H9 (cell line): ENCODE measurements at regions not wholly inside any gene's neighbourhood (a gene's known extent, or its start where the extent isn't known, plus 50 kb on each side); places are given as distances from the start of the nearest gene placed in this dataset.

ENCODE experiments used
- DNase-seq: peaks from one replicate; pipeline ENCODE4 v3.0.0-alpha.2; 2017
- H2AFZ ChIP-seq: one replicate; pipeline ENCODE4 v1.6.1; 2013; ENCODE audit warnings: mild to moderate bottlenecking, low read length, control low read depth, moderate library complexity
- H2AK5ac ChIP-seq: 2 replicates; pipeline ENCODE4 v1.6.1; 2013; ENCODE audit warnings: low read length, control low read depth, mixed read lengths; ENCODE audit not compliant: insufficient read length
- H2BK120ac ChIP-seq: one replicate; pipeline ENCODE4 v1.6.1; 2013; ENCODE audit warnings: low read depth, mild to moderate bottlenecking, low read length, control low read depth, inconsistent platforms; ENCODE audit not compliant: poor library complexity, severe bottlenecking
- H2BK12ac ChIP-seq: 2 replicates; pipeline ENCODE4 v1.6.1; 2013; ENCODE audit warnings: low read length, control low read depth, mixed read lengths, low read depth; ENCODE audit not compliant: insufficient read length
- H2BK15ac ChIP-seq: 2 replicates; pipeline ENCODE4 v1.6.1; 2013; ENCODE audit warnings: low read depth, low read length, control low read depth
- H2BK20ac ChIP-seq: one replicate; pipeline ENCODE4 v1.6.1; 2013; ENCODE audit warnings: low read depth, mild to moderate bottlenecking, low read length, control low read depth, inconsistent platforms; ENCODE audit not compliant: poor library complexity, severe bottlenecking
- H2BK5ac ChIP-seq: 2 replicates; pipeline ENCODE4 v1.6.1; 2013; ENCODE audit warnings: low read length, control low read depth, mixed read lengths; ENCODE audit not compliant: insufficient read length
- H3K14ac ChIP-seq: 2 replicates; pipeline ENCODE4 v1.6.1; 2013; ENCODE audit warnings: low read length, control low read depth; ENCODE audit not compliant: insufficient read depth
- H3K18ac ChIP-seq: 2 replicates; pipeline ENCODE4 v1.6.1; 2013; ENCODE audit warnings: low read depth, mild to moderate bottlenecking, mixed read lengths, low read length, control low read depth; ENCODE audit not compliant: insufficient read length
- H3K23ac ChIP-seq: 2 replicates; pipeline ENCODE4 v1.6.1; 2013; ENCODE audit warnings: low read length, control low read depth, mixed read lengths, low read depth; ENCODE audit not compliant: insufficient read length
- H3K23me2 ChIP-seq: 2 replicates; pipeline ENCODE4 v1.6.1; 2013; ENCODE audit warnings: low read depth, mild to moderate bottlenecking, mixed read lengths, low read length, control low read depth; ENCODE audit not compliant: insufficient read length, poor library complexity, severe bottlenecking
- H3K27ac ChIP-seq: 2 replicates; pipeline ENCODE4 v1.5.1; 2013; ENCODE audit warnings: low read length, control low read depth, mixed read lengths, low read depth; ENCODE audit not compliant: insufficient read length
- H3K27me3 ChIP-seq: 2 replicates; pipeline ENCODE4 v1.6.1; 2013; ENCODE audit warnings: low read length, control low read depth, inconsistent platforms; ENCODE audit not compliant: insufficient read depth
- H3K4ac ChIP-seq: 2 replicates; pipeline ENCODE4 v1.6.1; 2013; ENCODE audit warnings: low read depth, mild to moderate bottlenecking, control low read depth, inconsistent platforms, low read length, moderate library complexity
- H3K4me1 ChIP-seq: 2 replicates; pipeline ENCODE4 v1.6.1; 2013; ENCODE audit warnings: low read length, control low read depth, inconsistent platforms; ENCODE audit not compliant: insufficient read depth
- H3K4me2 ChIP-seq: 2 replicates; pipeline ENCODE4 v1.6.1; 2013; ENCODE audit warnings: low read length, control low read depth, mixed read lengths; ENCODE audit not compliant: insufficient read length, insufficient read depth
- H3K56ac ChIP-seq: 2 replicates; pipeline ENCODE4 v1.6.1; 2013; ENCODE audit warnings: low read depth, mild to moderate bottlenecking, mixed read lengths, low read length, control low read depth; ENCODE audit not compliant: insufficient read length
- H3K79me1 ChIP-seq: 2 replicates; pipeline ENCODE4 v1.6.1; 2013; ENCODE audit warnings: low read depth, mild to moderate bottlenecking, moderate library complexity, low read length, control low read depth, inconsistent platforms; ENCODE audit not compliant: insufficient read depth, poor library complexity, severe bottlenecking
- H3K79me2 ChIP-seq: 2 replicates; pipeline ENCODE4 v1.6.1; 2013; ENCODE audit warnings: low read length, control low read depth, inconsistent platforms; ENCODE audit not compliant: insufficient read depth
- H3K9ac ChIP-seq: 2 replicates; pipeline ENCODE4 v1.6.1; 2013; ENCODE audit warnings: low read length, control low read depth, mixed read lengths; ENCODE audit not compliant: insufficient read length; ENCODE audit errors: extremely low read depth
- H3K9me3 ChIP-seq: one replicate; pipeline ENCODE4 v1.6.1; 2013; ENCODE audit warnings: low read depth, low read length, inconsistent platforms; ENCODE audit not compliant: control insufficient read depth
- H3T11ph ChIP-seq: one replicate; pipeline ENCODE4 v1.6.1; 2013; ENCODE audit warnings: mild to moderate bottlenecking, low read length, control low read depth, inconsistent platforms
- H4K20me1 ChIP-seq: one replicate; pipeline ENCODE4 v1.6.1; 2013; ENCODE audit not compliant: control insufficient read depth, insufficient read length, insufficient read depth
- H4K5ac ChIP-seq: 2 replicates; pipeline ENCODE4 v1.6.1; 2013; ENCODE audit warnings: low read depth, mild to moderate bottlenecking, mixed read lengths, low read length, control low read depth; ENCODE audit not compliant: insufficient read length
- H4K8ac ChIP-seq: replicated peaks from 2 replicates; pipeline ENCODE4 v1.6.1; 2013; ENCODE audit warnings: low read length, control low read depth, mixed read lengths, low read depth; ENCODE audit not compliant: insufficient read length
- H4K91ac ChIP-seq: 2 replicates; pipeline ENCODE4 v1.6.1; 2013; ENCODE audit warnings: low read depth, mild to moderate bottlenecking, moderate library complexity, mixed read lengths, low read length, control low read depth; ENCODE audit not compliant: insufficient read length
- H3K27ac Mint-ChIP-seq, 3 experiments: 2 replicates in 2 of 3; 3 replicates in 1 of 3; pipeline ENCODE4 v1.8.0; 2020 to 2021; ENCODE audit warnings: mixed read lengths in 3 of 3, mild to moderate bottlenecking in 1 of 3, moderate library complexity in 1 of 3
- H3K27me3 Mint-ChIP-seq: 2 replicates; pipeline ENCODE4 v1.8.0; 2021; ENCODE audit warnings: low read depth, mild to moderate bottlenecking, moderate library complexity, mixed read lengths
- H3K36me3 Mint-ChIP-seq, 3 experiments: 2 replicates in 2 of 3; 3 replicates in 1 of 3; pipeline ENCODE4 v1.8.0; 2020 to 2021; ENCODE audit warnings: low read depth in 3 of 3, mixed read lengths in 3 of 3; ENCODE audit not compliant: insufficient read depth in 1 of 3
- H3K4me1 Mint-ChIP-seq, 2 experiments: 2 replicates each; pipeline ENCODE4 v1.8.0; 2020; ENCODE audit warnings: mixed read lengths in 2 of 2
- H3K4me3 Mint-ChIP-seq, 2 experiments: 2 replicates in 1 of 2; 3 replicates in 1 of 2; pipeline ENCODE4 v1.8.0; 2020 to 2021; ENCODE audit warnings: mild to moderate bottlenecking in 2 of 2, mixed read lengths in 2 of 2, moderate library complexity in 1 of 2
- H3K9me3 Mint-ChIP-seq, 2 experiments: 2 replicates in 1 of 2; 3 replicates in 1 of 2; pipeline ENCODE4 v1.8.0; 2020; ENCODE audit warnings: mild to moderate bottlenecking in 2 of 2, mixed read lengths in 2 of 2, moderate library complexity in 1 of 2
- CTCF ChIP-seq: fragments of 200-600 bp; sonication (generic); conservative IDR thresholded peaks from 3 replicates; pipeline ENCODE4 v1.8.0; 2021; ENCODE audit warnings: antibody characterized with exemption, mild to moderate bottlenecking
- WGBS: extraction: QIAGEN DNeasy Blood & Tissue Kit; methylation state at CpG from one replicate; pipeline ENCODE4 v1.1.7; 2013; ENCODE audit warnings: missing lambda C conversion rate, low lambda C conversion rate, mixed read lengths; ENCODE audit not compliant: insufficient read length; ENCODE audit errors: extremely low coverage; 5-methylcytosine and 5-hydroxymethylcytosine counted together

DNA sequence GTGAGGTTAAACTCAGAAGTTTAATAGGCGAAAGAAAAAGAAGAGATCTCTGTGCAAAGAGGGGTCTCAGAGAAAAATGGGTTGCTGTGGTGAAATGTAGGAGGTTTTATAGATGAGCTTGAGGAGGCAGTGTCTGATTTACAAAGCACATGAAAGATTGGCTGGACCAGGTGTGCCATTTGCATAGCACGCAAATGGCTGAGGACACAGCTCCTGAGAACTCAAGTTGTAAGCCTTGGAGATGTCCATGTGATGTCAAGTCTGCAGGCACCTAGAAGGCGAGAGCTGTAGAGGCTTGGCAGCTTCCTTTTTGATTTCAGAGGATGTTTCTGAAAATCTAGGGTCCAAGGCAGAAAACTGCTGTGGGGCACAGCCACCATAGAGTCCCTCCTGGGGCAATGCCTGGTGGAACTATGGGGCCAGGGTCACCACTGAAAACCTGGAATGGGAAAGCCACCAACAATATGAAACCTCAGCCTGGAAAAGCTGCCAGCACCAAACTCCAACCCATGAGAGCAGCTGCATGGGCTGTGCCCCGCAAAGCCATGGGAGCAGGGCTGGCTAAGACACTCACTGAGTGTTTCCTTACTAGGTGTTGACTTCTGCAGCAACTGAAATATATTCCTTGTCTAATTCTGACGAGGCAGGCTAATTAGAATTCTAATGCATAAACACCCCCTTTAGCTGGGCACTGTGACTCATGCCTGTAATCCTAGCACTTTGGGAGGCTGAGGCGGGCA is 96.9 kb upstream of the TNS3 start:
- no peak overlapping the region for H2AFZ ChIP-seq
- no peak overlapping the region for H3K14ac ChIP-seq
- peaks cover 3% of the 10 kb centered on the region for H3K27me3 Mint-ChIP-seq
- H3K4ac ChIP-seq, result no peak overlapping the region
- no peak overlapping the region for H3T11ph ChIP-seq
- H3K9me3 ChIP-seq, result no peaks in the 10 kb centered on the region
- H3K27me3 ChIP-seq, result no peaks in the 10 kb centered on the region
- no peak overlapping the region for H2BK5ac ChIP-seq
- no peaks in the 10 kb centered on the region for H3K23me2 ChIP-seq
- H2BK120ac ChIP-seq, result no peak overlapping the region
- H3K36me3 Mint-ChIP-seq, result peaks cover 3 to 16% (median 4%) of the 10 kb centered on the region in 3 experiments; a peak in 5 of 7 replicates
- H2BK12ac ChIP-seq, result no peak overlapping the region
- no peak overlapping the region for H3K9ac ChIP-seq
- peaks cover 12 to 13% of the 10 kb centered on the region in 2 experiments; a peak in 4 of 5 replicates for H3K9me3 Mint-ChIP-seq
- H3K4me3 Mint-ChIP-seq, result no peak overlapping the region; a peak in 1 of 5 replicates
- H3K4me1 ChIP-seq, result peaks cover 10% of the 10 kb centered on the region; the same call in 1 of the 2 replicates
- H3K27ac Mint-ChIP-seq, result no peak overlapping the region
- H2AK5ac ChIP-seq, result no peak overlapping the region
- no peaks in the 10 kb centered on the region for H4K20me1 ChIP-seq
- no peaks in the 10 kb centered on the region for H3K79me2 ChIP-seq
- no peak for DNase-seq
- H3K4me1 Mint-ChIP-seq, result peaks cover 37 to 49% of the 10 kb centered on the region in 2 experiments
- no peak for TF ChIP-seq CTCF
- no CpG with 5 or more reads among the region's 6 CpGs for WGBS
- H3K18ac ChIP-seq, result peak overlapping the region; percentile 25
- no peak overlapping the region for H3K23ac ChIP-seq
- no peak overlapping the region for H4K8ac ChIP-seq
- H4K5ac ChIP-seq, result no peak overlapping the region
- H4K91ac ChIP-seq, result no peak overlapping the region
- H3K4me2 ChIP-seq, result no peak overlapping the region
- no peaks in the 10 kb centered on the region for H3K79me1 ChIP-seq
- no peak overlapping the region for H3K56ac ChIP-seq
- no peak overlapping the region for H2BK15ac ChIP-seq
- H2BK20ac ChIP-seq, result no peak overlapping the region
- H3K27ac ChIP-seq, result no peak overlapping the region
